IPS-18c (cell line): ENCODE measurements at regions not wholly inside any gene's neighbourhood (a gene's known extent, or its start where the extent isn't known, plus 50 kb on each side); places are given as distances from the start of the nearest gene placed in this dataset.

Experiments used
- H3K4me3 ChIP-seq: 2 replicates; pipeline ENCODE4 v1.7.0; 2013; ENCODE audit warnings: low read depth, mild to moderate bottlenecking, low read length, moderate library complexity; ENCODE audit not compliant: insufficient read depth
- H3K9me3 ChIP-seq: one replicate; pipeline ENCODE4 v1.6.1; 2013; ENCODE audit warnings: mild to moderate bottlenecking, low read length, moderate library complexity; ENCODE audit not compliant: control insufficient read depth, insufficient read depth

- Histone ChIP-seq H3K4me3 (no peak overlapping the region), H3K9me3 (no peaks in the 10 kb centered on the region)
Measured at GRCh38 chr7:136045992-136046391, 68.8 kb upstream of the MTPN start.

GRCh38 chr7:136045181-136045580, 68.0 kb upstream of the MTPN start:
- Histone ChIP-seq H3K4me3 (no peak overlapping the region), H3K9me3 (no peaks in the 10 kb centered on the region)

- Histone ChIP-seq H3K9me3 (no peaks in the 10 kb centered on the region), H3K4me3 (no peak overlapping the region)
Measured at GRCh38 chr7:136039577-136040345, 62.6 kb upstream of the MTPN start.

- Histone ChIP-seq H3K9me3 (no peaks in the 10 kb centered on the region), H3K4me3 (no peak overlapping the region)
Measured at GRCh38 chr7:136036336-136036735, 59.2 kb upstream of the MTPN start.

- no peak overlapping the region for H3K4me3 ChIP-seq
- H3K9me3 ChIP-seq, result no peaks in the 10 kb centered on the region
Measured at GRCh38 chr7:136034132-136034531, 57.0 kb upstream of the MTPN start.

- Histone ChIP-seq H3K9me3 (no peaks in the 10 kb centered on the region), H3K4me3 (no peak overlapping the region)
Measured at GRCh38 chr7:136033413-136034031, 56.4 kb upstream of the MTPN start.

- H3K4me3 ChIP-seq, result no peak overlapping the region
- H3K9me3 ChIP-seq, result no peaks in the 10 kb centered on the region
Measured at GRCh38 chr7:136030867-136031318, 53.7 kb upstream of the MTPN start.

GRCh38 chr7:136030330-136030729, 53.2 kb upstream of the MTPN start:
- Histone ChIP-seq H3K4me3 (no peak overlapping the region), H3K9me3 (no peaks in the 10 kb centered on the region)

- Histone ChIP-seq H3K9me3 (no peaks in the 10 kb centered on the region), H3K4me3 (no peak overlapping the region)
Measured at GRCh38 chr7:136027160-136027559, 50.0 kb upstream of the MTPN start.
